ENCODE measurements at regions not wholly inside any gene's neighbourhood (a gene's known extent, or its start where the extent isn't known, plus 50 kb on each side); places are given as distances from the start of the nearest gene placed in this dataset.
A peak's percentile ranks its signal among the peaks of the same experiment; 100 is the strongest.

DNA sequence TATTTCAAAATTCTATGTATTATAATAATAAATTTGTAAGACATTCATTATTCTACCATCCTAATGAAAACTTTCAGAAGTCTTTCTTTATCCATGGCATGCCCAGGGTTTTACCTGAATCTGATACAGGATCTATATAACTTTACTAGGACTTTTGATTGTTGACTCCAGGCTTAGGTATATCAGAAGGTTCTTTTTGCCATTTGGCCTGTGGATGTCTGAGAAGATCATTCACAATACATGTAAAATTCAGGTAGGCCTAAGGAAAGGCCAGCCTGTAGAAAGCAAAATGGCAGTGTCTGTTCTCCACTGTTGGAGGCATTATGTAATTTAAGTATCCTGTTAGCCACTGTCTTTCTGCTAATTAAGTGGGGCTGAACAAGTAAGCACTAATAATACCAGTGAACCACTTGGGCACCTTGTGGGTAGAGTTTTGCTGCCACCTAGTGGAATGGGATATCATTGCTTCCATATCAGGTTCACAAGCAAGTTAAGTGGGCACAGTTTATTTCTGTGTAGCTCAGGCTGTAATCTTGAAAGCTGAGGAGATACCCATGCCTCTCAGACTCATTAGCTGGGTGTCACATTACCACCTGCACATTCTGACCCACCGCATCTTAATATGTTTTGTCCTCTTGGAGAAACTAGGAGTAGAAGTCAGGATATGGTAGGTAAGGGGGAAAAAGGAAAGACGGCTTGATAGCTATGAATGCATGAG, 105.5 kb downstream of the SEPTIN7 start:
- H3K4me2 ChIP-seq (ENCODE audit: insufficient read depth, low read length) = no peak overlapping the region
- no peaks in the 10 kb centered on the region for H3K4me1 ChIP-seq (replicated peaks in 1 of 2; ENCODE audit: control insufficient read depth in 2 of 2, insufficient read depth in 2 of 2, low read length in 2 of 2)
- DNase-seq (ENCODE audit: extremely low read depth in 1 of 4, low spot score in 3 of 4) (peak; percentile 32 to 75 (median 54)), FAIRE-seq (peak; percentile 84), ATAC-seq (peak; percentile 95)
- no peaks in the 10 kb centered on the region for H3K9me1 ChIP-seq (ENCODE audit: control insufficient read depth, insufficient read depth, low read length)
- ChIA-PET POLR2A (interaction anchor here (0.6 to 1.2 kb wide), 3 partner anchors 106 to 197 kb away, joined by 3 to 4 read pairs (median 3); partner anchors contain the start of gene SEPTIN7), CTCF (ENCODE audit: low intra/inter-chr PET ratio) (interaction anchor here (0.6 to 3.0 kb wide), 5 partner anchors 105 to 481 kb away, joined by 3 to 38 read pairs (median 3); no protein-coding TSS in a partner anchor)
- no peaks in the 10 kb centered on the region for H4K20me1 ChIP-seq (replicated peaks; ENCODE audit: control insufficient read depth, insufficient read depth, low read length)
- intact Hi-C loops (cut with micrococcal nuclease) (loop anchor here (1.0 to 10.0 kb wide), 3 partner anchors 197 to 484 kb away; no protein-coding TSS in a partner anchor), in situ Hi-C loops (cut with MboI) (loop anchor here (5.0 kb wide), 1 partner anchor 199 kb away; no protein-coding TSS in a partner anchor)
- BruUV-seq (replicated peaks) = no TSS peak
- no peaks in the 10 kb centered on the region for H3K9me3 ChIP-seq (replicated peaks; ENCODE audit: control insufficient read depth, insufficient read depth, low read depth, low read length)
- H2AFZ ChIP-seq (ENCODE audit: low read depth, low read length) = no peak overlapping the region
- no peaks in the 10 kb centered on the region for H3K79me2 ChIP-seq (ENCODE audit: control insufficient read depth, insufficient read depth, low read length)
- no peak overlapping the region for H3K27ac ChIP-seq (ENCODE audit: extremely low read depth, low read depth, low read length)
- H3K4me3 ChIP-seq = no peak overlapping the region
- no peaks in the 10 kb centered on the region; a peak in 1 of 5 replicates for H3K27me3 ChIP-seq (ENCODE audit: control insufficient read depth in 2 of 2, insufficient read depth in 2 of 2, low read length in 2 of 2)
- WGBS (ENCODE audit: insufficient coverage, low coverage, missing lambda C conversion rate) = 43% methylated on average over 2 of the region's 2 CpGs
- no peak overlapping the region for H3K9ac ChIP-seq (ENCODE audit: insufficient read depth in 1 of 2, low read depth in 2 of 2, low read length in 2 of 2)
- peaks cover 28% of the 10 kb centered on the region for H3K36me3 ChIP-seq (ENCODE audit: control insufficient read depth, insufficient read depth, low read length)
- TF ChIP-seq ZNF41 (CRISPR knock-in tag; conservative IDR thresholded peaks at IDR 0.05) (0 out of 2 replicates have a peak, but pooled peaks have one; percentile 9), DACH1 (IDR thresholded peaks at IDR 0.05; ENCODE audit: partially characterized antibody) (peak; percentile 59), POLR2AphosphoS2 (IDR thresholded peaks at IDR 0.05; ENCODE audit: low read length) (0 out of 2 replicates have a peak, but pooled peaks have one; percentile 61), ZNF717 (CRISPR knock-in tag; IDR thresholded peaks at IDR 0.05) (no peak), ZNF239 (CRISPR knock-in tag; IDR thresholded peaks at IDR 0.05) (no peak), PML (IDR thresholded peaks at IDR 0.05; ENCODE audit: low read length) (no peak), SMC3 (conservative IDR thresholded peaks at IDR 0.05; ENCODE audit: insufficient read depth, low read depth, low read length) (peak; percentile 66), POLR2A (conservative IDR thresholded peaks at IDR 0.05) (0 out of 2 replicates have a peak, but pooled peaks have one; percentile 31), ZFPM2 (CRISPR knock-in tag; IDR thresholded peaks at IDR 0.05) (no peak), SUPT5H (IDR thresholded peaks at IDR 0.05) (peak; percentile 47; the same call in 1 of the 2 replicates), E2F3 (CRISPR knock-in tag; IDR thresholded peaks at IDR 0.05) (no peak), BDP1 (IDR thresholded peaks at IDR 0.05; ENCODE audit: insufficient read depth, insufficient read length) (no peak), NONO (IDR thresholded peaks at IDR 0.05; ENCODE audit: low read depth in 2 of 2, low read length in 1 of 2) (0 out of 4 replicates have a peak, but pooled peaks of 1 of the 2 experiments have one; percentile 19)
- TF ChIP-seq, protein P1, sequence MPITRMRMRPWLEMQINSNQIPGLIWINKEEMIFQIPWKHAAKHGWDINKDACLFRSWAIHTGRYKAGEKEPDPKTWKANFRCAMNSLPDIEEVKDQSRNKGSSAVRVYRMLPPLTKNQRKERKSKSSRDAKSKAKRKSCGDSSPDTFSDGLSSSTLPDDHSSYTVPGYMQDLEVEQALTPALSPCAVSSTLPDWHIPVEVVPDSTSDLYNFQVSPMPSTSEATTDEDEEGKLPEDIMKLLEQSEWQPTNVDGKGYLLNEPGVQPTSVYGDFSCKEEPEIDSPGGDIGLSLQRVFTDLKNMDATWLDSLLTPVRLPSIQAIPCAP (CRISPR knock-in tag; IDR thresholded peaks at IDR 0.05; ENCODE audit: borderline replicate concordance) = no peak
- TF ChIP-seq, protein P2, sequence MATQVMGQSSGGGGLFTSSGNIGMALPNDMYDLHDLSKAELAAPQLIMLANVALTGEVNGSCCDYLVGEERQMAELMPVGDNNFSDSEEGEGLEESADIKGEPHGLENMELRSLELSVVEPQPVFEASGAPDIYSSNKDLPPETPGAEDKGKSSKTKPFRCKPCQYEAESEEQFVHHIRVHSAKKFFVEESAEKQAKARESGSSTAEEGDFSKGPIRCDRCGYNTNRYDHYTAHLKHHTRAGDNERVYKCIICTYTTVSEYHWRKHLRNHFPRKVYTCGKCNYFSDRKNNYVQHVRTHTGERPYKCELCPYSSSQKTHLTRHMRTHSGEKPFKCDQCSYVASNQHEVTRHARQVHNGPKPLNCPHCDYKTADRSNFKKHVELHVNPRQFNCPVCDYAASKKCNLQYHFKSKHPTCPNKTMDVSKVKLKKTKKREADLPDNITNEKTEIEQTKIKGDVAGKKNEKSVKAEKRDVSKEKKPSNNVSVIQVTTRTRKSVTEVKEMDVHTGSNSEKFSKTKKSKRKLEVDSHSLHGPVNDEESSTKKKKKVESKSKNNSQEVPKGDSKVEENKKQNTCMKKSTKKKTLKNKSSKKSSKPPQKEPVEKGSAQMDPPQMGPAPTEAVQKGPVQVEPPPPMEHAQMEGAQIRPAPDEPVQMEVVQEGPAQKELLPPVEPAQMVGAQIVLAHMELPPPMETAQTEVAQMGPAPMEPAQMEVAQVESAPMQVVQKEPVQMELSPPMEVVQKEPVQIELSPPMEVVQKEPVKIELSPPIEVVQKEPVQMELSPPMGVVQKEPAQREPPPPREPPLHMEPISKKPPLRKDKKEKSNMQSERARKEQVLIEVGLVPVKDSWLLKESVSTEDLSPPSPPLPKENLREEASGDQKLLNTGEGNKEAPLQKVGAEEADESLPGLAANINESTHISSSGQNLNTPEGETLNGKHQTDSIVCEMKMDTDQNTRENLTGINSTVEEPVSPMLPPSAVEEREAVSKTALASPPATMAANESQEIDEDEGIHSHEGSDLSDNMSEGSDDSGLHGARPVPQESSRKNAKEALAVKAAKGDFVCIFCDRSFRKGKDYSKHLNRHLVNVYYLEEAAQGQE (IDR thresholded peaks at IDR 0.05; ENCODE audit: borderline replicate concordance) = peak; percentile 74
- TF ChIP-seq, protein P2 (CRISPR knock-in tag; IDR thresholded peaks at IDR 0.05; ENCODE audit: low read depth) = no peak
